Retinal pigment epithelial cell (primary cell): ENCODE measurements at regions not wholly inside any gene's neighbourhood (a gene's known extent, or its start where the extent isn't known, plus 50 kb on each side); places are given as distances from the start of the nearest gene placed in this dataset.

Experiments used
- DNase-seq: peaks from one replicate; pipeline ENCODE4 v3.0.0-alpha.2; 2010; ENCODE audit warnings: low read depth
- H3K4me3 ChIP-seq: 2 replicates; pipeline ENCODE4 v1.5.1; 2011; ENCODE audit warnings: mild to moderate bottlenecking, low read length, control low read depth, moderate library complexity
- CTCF ChIP-seq: conservative IDR thresholded peaks from 2 replicates; pipeline ENCODE4 v1.5.1; 2011; ENCODE audit warnings: low read depth, low read length, control low read depth, inconsistent platforms

DNA sequence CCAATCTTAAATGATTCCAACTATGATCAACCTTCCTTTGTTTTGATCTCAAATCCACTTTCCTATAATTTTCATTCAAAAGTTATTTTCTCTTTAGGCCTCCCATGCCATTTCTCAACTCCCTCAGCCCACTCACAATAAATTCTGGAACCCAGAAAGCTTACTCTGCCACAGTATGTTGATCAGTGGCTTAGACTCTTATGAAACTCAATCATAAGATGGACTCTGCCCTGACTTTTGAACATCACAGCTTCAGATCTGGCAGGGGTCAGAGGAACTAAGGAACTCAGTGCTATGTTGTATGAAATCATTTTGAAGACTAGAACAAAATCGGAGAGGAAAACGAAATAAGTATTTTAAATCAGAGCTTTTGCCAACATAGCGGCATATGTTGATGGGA lies 59.8 kb upstream of the LGALSL start:
- TF ChIP-seq CTCF, result no peak
- no peak for DNase-seq

DNA sequence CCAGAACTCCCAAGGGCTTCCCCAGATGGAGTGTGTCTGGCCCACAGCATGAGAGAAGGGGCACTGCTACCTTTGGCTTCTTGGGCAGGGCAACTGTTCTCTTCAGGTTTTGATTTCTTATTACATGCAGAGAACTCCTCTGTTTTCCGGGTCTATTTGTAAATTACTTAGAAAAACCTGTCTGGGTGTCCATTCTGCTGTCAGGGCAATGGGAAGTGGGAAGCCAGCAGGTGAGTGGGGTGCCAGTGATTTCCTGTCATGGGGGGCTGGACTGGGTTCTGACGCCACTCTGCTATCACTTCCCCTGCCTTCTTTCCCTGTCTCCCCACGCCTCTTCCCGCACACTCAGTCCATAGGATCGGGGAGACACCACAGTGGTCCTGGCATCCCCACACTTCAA lies 58.0 kb upstream of the LGALSL start:
- no peak overlapping the region for H3K4me3 ChIP-seq
- no peak for TF ChIP-seq CTCF
- DNase-seq, result no peak

More for the DNA sequence above, 59.8 kb upstream of the LGALSL start:
- no peak overlapping the region for H3K4me3 ChIP-seq

GRCh38 chr2:64396551-64396950 lies 57.4 kb upstream of the LGALSL start:
- H3K4me3 ChIP-seq, result no peak overlapping the region
- DNase-seq, result no peak
- TF ChIP-seq CTCF, result no peak

DNA sequence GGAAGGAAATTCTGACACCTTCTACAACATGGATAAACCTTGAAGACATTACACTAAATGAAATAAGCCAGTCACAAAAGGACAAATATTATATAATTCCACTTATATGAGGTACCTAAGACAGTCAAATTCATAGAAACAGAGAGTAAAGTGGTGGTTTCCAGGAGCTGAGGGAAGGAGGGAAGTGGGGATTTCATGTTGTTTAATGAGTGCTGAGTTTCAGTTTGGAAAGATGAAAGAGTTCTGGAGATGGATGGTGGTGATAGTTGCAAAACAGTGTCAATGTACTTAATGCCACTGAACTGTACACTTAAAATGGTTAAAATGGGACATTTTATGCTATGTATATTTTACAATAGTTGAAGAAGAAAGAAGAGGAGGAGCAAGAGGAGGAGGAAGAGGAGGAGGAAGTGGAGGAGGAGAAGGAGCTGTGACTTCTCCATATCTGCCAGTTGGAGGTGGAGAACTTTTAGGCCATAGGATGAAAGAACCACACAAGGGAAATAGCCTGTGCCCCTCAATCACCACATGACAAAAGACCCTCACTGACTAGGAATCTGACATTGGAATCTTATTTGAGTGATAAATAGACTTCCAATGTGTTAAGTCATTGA lies 55.3 kb upstream of the LGALSL start:
- no peak for TF ChIP-seq CTCF
- H3K4me3 ChIP-seq, result no peak overlapping the region
- DNase-seq, result no peak

DNA sequence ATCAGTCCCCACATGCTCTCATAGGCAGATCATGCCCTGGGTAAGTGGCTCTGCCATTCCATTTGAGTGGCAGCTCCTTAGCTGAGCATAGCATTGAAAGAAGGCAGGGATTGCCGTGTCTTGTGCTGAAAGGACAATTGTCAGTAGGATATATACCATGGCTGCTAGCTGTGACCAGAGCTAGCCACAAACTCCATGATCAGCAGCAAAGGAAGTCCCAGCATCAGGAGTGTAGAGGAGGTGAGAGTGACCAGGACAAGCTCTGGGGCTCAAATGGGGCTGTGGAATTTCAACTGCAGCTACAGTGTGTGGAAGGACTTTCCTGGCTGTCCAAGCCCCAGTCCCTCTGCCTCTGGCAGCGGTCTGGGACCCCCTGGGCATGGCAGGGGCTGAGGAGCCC lies 54.4 kb upstream of the LGALSL start:
- TF ChIP-seq CTCF, result no peak
- no peak overlapping the region for H3K4me3 ChIP-seq
- DNase-seq, result no peak

- no peak for TF ChIP-seq CTCF
- no peak for DNase-seq
- no peak overlapping the region for H3K4me3 ChIP-seq
These were observed 53.7 kb upstream of the LGALSL start for GRCh38 chr2:64400105-64400728.

DNA sequence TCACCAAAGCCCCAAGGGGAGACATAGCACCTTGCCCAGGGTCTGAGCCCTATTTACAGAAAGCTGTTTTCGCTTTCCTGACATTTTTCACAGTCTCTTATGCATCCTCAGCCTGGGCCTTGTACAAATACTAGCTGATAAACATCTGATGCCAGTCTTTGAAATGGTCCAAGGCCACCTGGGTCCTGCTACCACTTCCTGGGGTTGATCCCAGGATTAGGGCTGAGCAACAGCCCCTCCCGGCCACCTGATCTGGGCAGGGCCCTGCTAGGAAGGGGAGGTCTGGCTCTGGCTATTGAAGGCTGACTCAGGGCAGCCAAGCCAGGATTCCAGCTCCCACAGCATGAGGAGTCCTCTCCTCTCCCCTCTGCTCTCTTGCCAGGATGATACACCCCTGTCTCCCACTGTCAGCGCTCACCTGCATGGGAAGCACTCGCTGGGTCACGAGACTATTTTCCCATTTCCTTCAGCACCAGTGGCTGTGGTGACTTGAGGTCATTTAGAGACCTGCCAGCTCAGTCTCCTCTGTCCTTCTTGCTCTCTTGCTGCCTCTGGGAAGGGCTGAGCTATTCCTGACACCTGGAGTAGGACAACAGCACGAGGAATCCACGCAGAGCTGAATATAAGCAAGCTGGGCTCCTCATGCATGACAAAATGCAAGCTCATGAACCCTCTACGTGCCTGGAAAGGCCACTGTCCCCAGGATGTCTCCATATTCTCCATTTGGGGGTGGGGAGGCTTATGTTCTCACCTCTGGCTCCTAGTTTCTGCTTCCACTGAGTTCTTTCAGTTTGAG lies 53.0 kb upstream of the LGALSL start:
- no peak for DNase-seq
- TF ChIP-seq CTCF, result no peak
- H3K4me3 ChIP-seq, result no peak overlapping the region
